ENCODE measurements at regions not wholly inside any gene's neighbourhood (a gene's known extent, or its start where the extent isn't known, plus 50 kb on each side); places are given as distances from the start of the nearest gene placed in this dataset.
"Not testable (repeated sequence)": the region's sequence is repeated elsewhere in the genome, so short reads cannot be mapped to it uniquely, and the experiment has no call there.

GRCh38 chr2:39487398-39488250, 50.5 kb upstream of the MAP4K3 start:
- no peak for DNase-seq (ENCODE audit: low spot score)

GRCh38 chr2:39488450-39488849, 51.4 kb upstream of the MAP4K3 start:
- no peak for DNase-seq (ENCODE audit: low spot score)

GRCh38 chr2:39490586-39490985, 53.5 kb upstream of the MAP4K3 start:
- no peak for DNase-seq (ENCODE audit: low spot score)

- DNase-seq (ENCODE audit: low spot score): no peak
These were observed 54.6 kb upstream of the MAP4K3 start for GRCh38 chr2:39491653-39492052.

GRCh38 chr2:39492095-39492590, 55.1 kb upstream of the MAP4K3 start:
- no peak for DNase-seq (ENCODE audit: low spot score)

GRCh38 chr2:39492716-39493115, 55.6 kb upstream of the MAP4K3 start:
- no peak for DNase-seq (ENCODE audit: low spot score)

GRCh38 chr2:39494784-39495251, 57.7 kb upstream of the MAP4K3 start:
- peak; percentile 94 for DNase-seq (ENCODE audit: low spot score)

- no peak for DNase-seq (ENCODE audit: low spot score)
These were observed 60.2 kb upstream of the MAP4K3 start for GRCh38 chr2:39497082-39497801.

- DNase-seq (ENCODE audit: low spot score): not testable (repeated sequence)
These were observed 61.1 kb upstream of the MAP4K3 start for GRCh38 chr2:39498176-39498575.

- DNase-seq (ENCODE audit: low spot score): no peak
These were observed 61.7 kb upstream of the MAP4K3 start for GRCh38 chr2:39498786-39499185.

GRCh38 chr2:39499336-39499735, 62.3 kb upstream of the MAP4K3 start:
- no peak for DNase-seq (ENCODE audit: low spot score)

- no peak for DNase-seq (ENCODE audit: low spot score)
These were observed 64.3 kb upstream of the MAP4K3 start for GRCh38 chr2:39501412-39501811.

- DNase-seq (ENCODE audit: low spot score): no peak
These were observed 66.2 kb upstream of the MAP4K3 start for GRCh38 chr2:39503277-39503676.

GRCh38 chr2:39504790-39505335, 67.8 kb upstream of the MAP4K3 start:
- no peak for DNase-seq (ENCODE audit: low spot score)

- no peak for DNase-seq (ENCODE audit: low spot score)
These were observed 69.1 kb upstream of the MAP4K3 start for GRCh38 chr2:39506215-39506614.

- DNase-seq (ENCODE audit: low spot score): no peak
These were observed 71.1 kb upstream of the MAP4K3 start for GRCh38 chr2:39508198-39508597.

- DNase-seq (ENCODE audit: low spot score): no peak
These were observed 73.1 kb upstream of the MAP4K3 start for GRCh38 chr2:39510140-39510539.

- no peak for DNase-seq (ENCODE audit: low spot score)
These were observed 74.1 kb upstream of the MAP4K3 start for GRCh38 chr2:39511219-39511604.

- DNase-seq (ENCODE audit: low spot score): no peak
These were observed 74.7 kb upstream of the MAP4K3 start for GRCh38 chr2:39511605-39512433.

GRCh38 chr2:39512434-39512935, 75.4 kb upstream of the MAP4K3 start:
- DNase-seq (ENCODE audit: low spot score): no peak

GRCh38 chr2:39512941-39513340, 75.9 kb upstream of the MAP4K3 start:
- no peak for DNase-seq (ENCODE audit: low spot score)

- peak; percentile 95 for DNase-seq (ENCODE audit: low spot score)
These were observed 76.6 kb upstream of the MAP4K3 start for GRCh38 chr2:39513641-39514094.

Data from kidney capillary endothelial cell (primary cell).